ENCODE measurements at regions not wholly inside any gene's neighbourhood (a gene's known extent, or its start where the extent isn't known, plus 50 kb on each side); places are given as distances from the start of the nearest gene placed in this dataset.

DNA sequence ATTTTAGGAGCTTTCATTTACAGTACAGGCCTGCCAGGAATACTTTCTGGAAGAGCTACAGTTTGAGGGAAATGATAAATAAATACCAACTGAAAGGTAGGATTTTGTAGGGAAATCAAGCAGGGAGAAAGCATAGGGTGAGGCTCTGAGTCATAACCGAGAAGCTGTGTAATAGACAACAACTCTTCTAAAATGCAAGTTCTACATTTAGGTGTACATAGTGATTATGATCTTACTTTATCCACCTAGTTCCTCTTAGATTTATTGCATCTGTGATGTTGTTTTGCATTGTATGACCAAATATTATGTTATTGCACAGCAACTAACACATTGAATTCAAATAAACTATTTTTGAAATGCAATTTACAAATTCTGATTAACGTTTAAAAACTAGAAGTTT lies 819.3 kb downstream of the PLA2G4A start:
- TF ChIP-seq CTCF (IDR thresholded peaks at IDR 0.05) (no peak), SREBF2 (IDR thresholded peaks at IDR 0.05) (no peak), USF2 (IDR thresholded peaks at IDR 0.05) (no peak), EP300 (IDR thresholded peaks at IDR 0.05) (no peak), MAX (IDR thresholded peaks at IDR 0.05) (no peak), POLR2AphosphoS2 (conservative IDR thresholded peaks at IDR 0.05; ENCODE audit: low read length) (no peak), POLR2A (IDR thresholded peaks at IDR 0.05; ENCODE audit: low read length) (no peak), RFX5 (IDR thresholded peaks at IDR 0.05) (no peak), RNF2 (IDR thresholded peaks at IDR 0.05; ENCODE audit: borderline replicate concordance, low read depth) (no peak)
- TF ChIP-seq, protein P1, sequence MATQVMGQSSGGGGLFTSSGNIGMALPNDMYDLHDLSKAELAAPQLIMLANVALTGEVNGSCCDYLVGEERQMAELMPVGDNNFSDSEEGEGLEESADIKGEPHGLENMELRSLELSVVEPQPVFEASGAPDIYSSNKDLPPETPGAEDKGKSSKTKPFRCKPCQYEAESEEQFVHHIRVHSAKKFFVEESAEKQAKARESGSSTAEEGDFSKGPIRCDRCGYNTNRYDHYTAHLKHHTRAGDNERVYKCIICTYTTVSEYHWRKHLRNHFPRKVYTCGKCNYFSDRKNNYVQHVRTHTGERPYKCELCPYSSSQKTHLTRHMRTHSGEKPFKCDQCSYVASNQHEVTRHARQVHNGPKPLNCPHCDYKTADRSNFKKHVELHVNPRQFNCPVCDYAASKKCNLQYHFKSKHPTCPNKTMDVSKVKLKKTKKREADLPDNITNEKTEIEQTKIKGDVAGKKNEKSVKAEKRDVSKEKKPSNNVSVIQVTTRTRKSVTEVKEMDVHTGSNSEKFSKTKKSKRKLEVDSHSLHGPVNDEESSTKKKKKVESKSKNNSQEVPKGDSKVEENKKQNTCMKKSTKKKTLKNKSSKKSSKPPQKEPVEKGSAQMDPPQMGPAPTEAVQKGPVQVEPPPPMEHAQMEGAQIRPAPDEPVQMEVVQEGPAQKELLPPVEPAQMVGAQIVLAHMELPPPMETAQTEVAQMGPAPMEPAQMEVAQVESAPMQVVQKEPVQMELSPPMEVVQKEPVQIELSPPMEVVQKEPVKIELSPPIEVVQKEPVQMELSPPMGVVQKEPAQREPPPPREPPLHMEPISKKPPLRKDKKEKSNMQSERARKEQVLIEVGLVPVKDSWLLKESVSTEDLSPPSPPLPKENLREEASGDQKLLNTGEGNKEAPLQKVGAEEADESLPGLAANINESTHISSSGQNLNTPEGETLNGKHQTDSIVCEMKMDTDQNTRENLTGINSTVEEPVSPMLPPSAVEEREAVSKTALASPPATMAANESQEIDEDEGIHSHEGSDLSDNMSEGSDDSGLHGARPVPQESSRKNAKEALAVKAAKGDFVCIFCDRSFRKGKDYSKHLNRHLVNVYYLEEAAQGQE (IDR thresholded peaks at IDR 0.05) = no peak

Data from A549 (cell line).